NCI-H345 treated with DMSO at 0.1 percent for 48 hours (cell line): ENCODE measurements at regions not wholly inside any gene's neighbourhood (a gene's known extent, or its start where the extent isn't known, plus 50 kb on each side); places are given as distances from the start of the nearest gene placed in this dataset.

Source experiments
- DNase-seq: peaks from one replicate; lab custom pipeline; 2025; ENCODE audit not compliant: unreplicated experiment; lab: John Stamatoyannopoulos, UW

GRCh38 chr2:6495466-6495865 lies 370.2 kb downstream of the CMPK2 start:
- DNase-seq, result no peak

GRCh38 chr2:6496376-6496775 lies 369.3 kb downstream of the CMPK2 start:
- DNase-seq, result no peak

- DNase-seq, result no peak
Observed at GRCh38 chr2:6497048-6497447, 368.7 kb downstream of the CMPK2 start.

- no peak for DNase-seq
Observed at GRCh38 chr2:6498841-6499240, 366.9 kb downstream of the CMPK2 start.

- DNase-seq, result no peak
Observed at GRCh38 chr2:6499691-6500090, 366.0 kb downstream of the CMPK2 start.

- DNase-seq, result no peak
Observed at GRCh38 chr2:6506361-6506794, 359.3 kb downstream of the CMPK2 start.

- DNase-seq, result no peak
Observed at GRCh38 chr2:6506859-6507258, 358.8 kb downstream of the CMPK2 start.

- no peak for DNase-seq
Observed at GRCh38 chr2:6510532-6510931, 355.2 kb downstream of the CMPK2 start.

GRCh38 chr2:6512589-6512988 lies 353.1 kb downstream of the CMPK2 start:
- DNase-seq, result no peak

GRCh38 chr2:6516674-6517073 lies 349.0 kb downstream of the CMPK2 start:
- DNase-seq, result no peak

GRCh38 chr2:6518361-6518760 lies 347.3 kb downstream of the CMPK2 start:
- no peak for DNase-seq

- no peak for DNase-seq
Observed at GRCh38 chr2:6523476-6523875, 342.2 kb downstream of the CMPK2 start.

- DNase-seq, result no peak
Observed at GRCh38 chr2:6524691-6525474, 340.8 kb downstream of the CMPK2 start.

GRCh38 chr2:6525475-6525964 lies 340.2 kb downstream of the CMPK2 start:
- no peak for DNase-seq

- peak; percentile 47 for DNase-seq
Observed at GRCh38 chr2:6526093-6526824, 339.4 kb downstream of the CMPK2 start.

- no peak for DNase-seq
Observed at GRCh38 chr2:6531304-6531703, 334.4 kb downstream of the CMPK2 start.

GRCh38 chr2:6535572-6535971 lies 330.1 kb downstream of the CMPK2 start:
- DNase-seq, result no peak

- no peak for DNase-seq
Observed at GRCh38 chr2:6538607-6539006, 327.1 kb downstream of the CMPK2 start.

- no peak for DNase-seq
Observed at GRCh38 chr2:6545336-6545735, 320.4 kb downstream of the CMPK2 start.

GRCh38 chr2:6545795-6546194 lies 319.9 kb downstream of the CMPK2 start:
- DNase-seq, result no peak

- DNase-seq, result no peak
Observed at GRCh38 chr2:6554466-6554865, 311.2 kb downstream of the CMPK2 start.

- no peak for DNase-seq
Observed at GRCh38 chr2:6556755-6557154, 309.0 kb downstream of the CMPK2 start.
